ENCODE measurements at regions not wholly inside any gene's neighbourhood (a gene's known extent, or its start where the extent isn't known, plus 50 kb on each side); places are given as distances from the start of the nearest gene placed in this dataset.

GRCh38 chr16:48442379-48442778, 57.2 kb upstream of the SIAH1 start:
- Histone ChIP-seq H3K4me1 (ENCODE audit: insufficient read depth) (peaks cover 7% of the 10 kb centered on the region), H3K79me2 (no peaks in the 10 kb centered on the region), H3K27me3 (no peaks in the 10 kb centered on the region), H2AFZ (no peak overlapping the region), H3K9me2 (replicated peaks; ENCODE audit: insufficient read depth) (no peaks in the 10 kb centered on the region), H3K27ac (peak overlapping the region; percentile 34), H4K20me1 (ENCODE audit: insufficient read depth, poor library complexity, severe bottlenecking) (no peaks in the 10 kb centered on the region), H3K9me3 (ENCODE audit: low read depth) (no peaks in the 10 kb centered on the region), H3K36me3 (replicated peaks; ENCODE audit: insufficient read depth, low read depth) (no peaks in the 10 kb centered on the region), H3K4me3 (no peak overlapping the region), H3K4me2 (peak overlapping the region; percentile 23)
- TF ChIP-seq EZH2phosphoT487 (IDR thresholded peaks at IDR 0.05; ENCODE audit: low read depth, severe bottlenecking, unreplicated experiment) (no peak), CTCF (IDR thresholded peaks at IDR 0.05; ENCODE audit: poor library complexity) (no peak), EZH2 (IDR thresholded peaks at IDR 0.05; ENCODE audit: borderline replicate concordance) (no peak)
- DNase-seq (ENCODE audit: low spot score) = no peak

GRCh38 chr16:48441863-48442279, 56.7 kb upstream of the SIAH1 start:
- H2AFZ ChIP-seq = no peak overlapping the region
- H3K9me3 ChIP-seq (ENCODE audit: low read depth) = no peaks in the 10 kb centered on the region
- H3K27ac ChIP-seq = peak overlapping the region; percentile 34
- peaks cover 7% of the 10 kb centered on the region for H3K4me1 ChIP-seq (ENCODE audit: insufficient read depth)
- no peaks in the 10 kb centered on the region for H3K79me2 ChIP-seq
- DNase-seq (ENCODE audit: low spot score) = peak; percentile 48
- H3K4me2 ChIP-seq = peak overlapping the region; percentile 23
- H3K27me3 ChIP-seq = no peaks in the 10 kb centered on the region
- no peaks in the 10 kb centered on the region for H3K36me3 ChIP-seq (replicated peaks; ENCODE audit: insufficient read depth, low read depth)
- WGBS (ENCODE audit: low lambda C conversion rate, missing lambda C conversion rate) = 50% methylated on average over 5 of the region's 5 CpGs
- TF ChIP-seq EZH2 (IDR thresholded peaks at IDR 0.05; ENCODE audit: borderline replicate concordance) = no peak
- no peaks in the 10 kb centered on the region for H3K9me2 ChIP-seq (replicated peaks; ENCODE audit: insufficient read depth)
- H4K20me1 ChIP-seq (ENCODE audit: insufficient read depth, poor library complexity, severe bottlenecking) = no peaks in the 10 kb centered on the region
- no peak overlapping the region for H3K4me3 ChIP-seq

GRCh38 chr16:48441106-48441505, 55.9 kb upstream of the SIAH1 start:
- H3K4me3 ChIP-seq = no peak overlapping the region
- DNase-seq (ENCODE audit: low spot score) = no peak
- WGBS (ENCODE audit: low lambda C conversion rate, missing lambda C conversion rate) = 88% methylated on average over 6 of the region's 6 CpGs
- no peaks in the 10 kb centered on the region for H3K9me3 ChIP-seq (ENCODE audit: low read depth)
- H4K20me1 ChIP-seq (ENCODE audit: insufficient read depth, poor library complexity, severe bottlenecking) = no peaks in the 10 kb centered on the region
- H3K36me3 ChIP-seq (replicated peaks; ENCODE audit: insufficient read depth, low read depth) = no peaks in the 10 kb centered on the region
- H3K27ac ChIP-seq = no peak overlapping the region
- no peak overlapping the region for H2AFZ ChIP-seq
- no peaks in the 10 kb centered on the region for H3K9me2 ChIP-seq (replicated peaks; ENCODE audit: insufficient read depth)
- H3K4me2 ChIP-seq = no peak overlapping the region
- H3K4me1 ChIP-seq (ENCODE audit: insufficient read depth) = peaks cover 7% of the 10 kb centered on the region
- H3K27me3 ChIP-seq = no peaks in the 10 kb centered on the region
- no peaks in the 10 kb centered on the region for H3K79me2 ChIP-seq
- TF ChIP-seq EZH2phosphoT487 (IDR thresholded peaks at IDR 0.05; ENCODE audit: low read depth, severe bottlenecking, unreplicated experiment) = no peak

- no peaks in the 10 kb centered on the region for H3K9me3 ChIP-seq (ENCODE audit: low read depth)
- no peaks in the 10 kb centered on the region for H3K27me3 ChIP-seq
- DNase-seq (ENCODE audit: low spot score) = no peak
- H3K36me3 ChIP-seq (replicated peaks; ENCODE audit: insufficient read depth, low read depth) = no peaks in the 10 kb centered on the region
- H3K4me2 ChIP-seq = no peak overlapping the region
- H3K9me2 ChIP-seq (replicated peaks; ENCODE audit: insufficient read depth) = no peaks in the 10 kb centered on the region
- TF ChIP-seq CTCF (IDR thresholded peaks at IDR 0.05; ENCODE audit: poor library complexity) = no peak
- no peak for TF ChIP-seq EZH2 (IDR thresholded peaks at IDR 0.05; ENCODE audit: borderline replicate concordance)
- no peak for TF ChIP-seq EZH2phosphoT487 (IDR thresholded peaks at IDR 0.05; ENCODE audit: low read depth, severe bottlenecking, unreplicated experiment)
- H4K20me1 ChIP-seq (ENCODE audit: insufficient read depth, poor library complexity, severe bottlenecking) = no peaks in the 10 kb centered on the region
- no peak overlapping the region for H3K27ac ChIP-seq
- no peaks in the 10 kb centered on the region for H3K79me2 ChIP-seq
- H3K4me3 ChIP-seq = no peak overlapping the region
- H2AFZ ChIP-seq = no peak overlapping the region
- peaks cover 23% of the 10 kb centered on the region for H3K4me1 ChIP-seq (ENCODE audit: insufficient read depth)
- 80% methylated on average over 5 of the region's 5 CpGs for WGBS (ENCODE audit: low lambda C conversion rate, missing lambda C conversion rate)
These were observed 53.2 kb upstream of the SIAH1 start for GRCh38 chr16:48438414-48438813.
